GM12878 (cell line): ENCODE measurements at regions not wholly inside any gene's neighbourhood (a gene's known extent, or its start where the extent isn't known, plus 50 kb on each side); places are given as distances from the start of the nearest gene placed in this dataset.

Experiments used
- BMI1 ChIP-seq: fragments of 450-650 bp; IDR thresholded peaks from 2 replicates; pipeline ENCODE4 v1.6.1; 2016; ENCODE audit warnings: mild to moderate bottlenecking, moderate library complexity, borderline replicate concordance
- CREM ChIP-seq: IDR thresholded peaks from 2 replicates; pipeline ENCODE4 v1.6.1; 2014; ENCODE audit warnings: antibody characterized with exemption, low read depth
- CTCF ChIP-seq, 3 experiments: IDR thresholded peaks in 2 of 3; conservative IDR thresholded peaks in 1 of 3; 2 replicates each; pipeline ENCODE4 v1.5.1; 2011; ENCODE audit warnings: low read depth in 3 of 3, low read length in 3 of 3, mild to moderate bottlenecking in 3 of 3, control low read depth in 2 of 3, moderate library complexity in 2 of 3, inconsistent platforms in 1 of 3, mixed read lengths in 1 of 3; ENCODE audit not compliant: control insufficient read depth in 2 of 3, insufficient read depth in 1 of 3; ENCODE audit errors: extremely low read depth in 1 of 3
- FOS ChIP-seq: IDR thresholded peaks from 3 replicates; pipeline ENCODE4 v1.6.1; 2011; ENCODE audit warnings: borderline replicate concordance; ENCODE audit not compliant: insufficient read length; ENCODE audit errors: extremely low read depth
- JUNB ChIP-seq: IDR thresholded peaks from 2 replicates; pipeline ENCODE4 v1.6.1; 2016; ENCODE audit warnings: antibody characterized with exemption, mild to moderate bottlenecking
- PBX3 ChIP-seq: IDR thresholded peaks from 2 replicates; pipeline ENCODE4 v1.6.1; 2011; ENCODE audit warnings: mild to moderate bottlenecking, low read depth, low read length, moderate library complexity; ENCODE audit not compliant: insufficient replicate concordance
- POLR2A ChIP-seq: IDR thresholded peaks from 2 replicates; pipeline ENCODE4 v1.6.1; 2011; ENCODE audit warnings: low read depth, mild to moderate bottlenecking, low read length
- POLR2AphosphoS5 ChIP-seq: IDR thresholded peaks from 2 replicates; pipeline ENCODE4 v1.6.1; 2011; ENCODE audit warnings: mild to moderate bottlenecking, low read length, inconsistent platforms
- SIX5 ChIP-seq: IDR thresholded peaks from 2 replicates; pipeline ENCODE4 v1.6.1; 2011; ENCODE audit warnings: mild to moderate bottlenecking, low read depth, low read length, moderate library complexity; ENCODE audit not compliant: severe bottlenecking

- TF ChIP-seq SIX5 (no peak), BMI1 (no peak), CTCF (IDR thresholded peaks at IDR 0.05 in 2 of 3, conservative IDR thresholded peaks at IDR 0.05 in 1 of 3; ENCODE audit: control insufficient read depth in 2 of 3, extremely low read depth in 1 of 3, insufficient read depth in 1 of 3, low read depth in 3 of 3, low read length in 3 of 3) (no peak), POLR2AphosphoS5 (no peak), PBX3 (no peak), CREM (no peak), POLR2A (no peak), FOS (no peak), JUNB (no peak)
Observed at GRCh38 chr7:10759120-10759519, 214.6 kb upstream of the PHF14 start.
